NOMO-1 (cell line): ENCODE measurements at regions not wholly inside any gene's neighbourhood (a gene's known extent, or its start where the extent isn't known, plus 50 kb on each side); places are given as distances from the start of the nearest gene placed in this dataset.

Source experiments
- DNase-seq, 2 experiments: peaks; one replicate each; lab custom pipeline; 2025; ENCODE audit not compliant: unreplicated experiment in 2 of 2; lab: John Stamatoyannopoulos, UW

GRCh38 chr6:137357263-137357947 is 136.8 kb downstream of the OLIG3 start:
- no peak for DNase-seq

- DNase-seq, result no peak
These were observed 134.7 kb upstream of the IFNGR1 start for GRCh38 chr6:137353842-137354397.

DNA sequence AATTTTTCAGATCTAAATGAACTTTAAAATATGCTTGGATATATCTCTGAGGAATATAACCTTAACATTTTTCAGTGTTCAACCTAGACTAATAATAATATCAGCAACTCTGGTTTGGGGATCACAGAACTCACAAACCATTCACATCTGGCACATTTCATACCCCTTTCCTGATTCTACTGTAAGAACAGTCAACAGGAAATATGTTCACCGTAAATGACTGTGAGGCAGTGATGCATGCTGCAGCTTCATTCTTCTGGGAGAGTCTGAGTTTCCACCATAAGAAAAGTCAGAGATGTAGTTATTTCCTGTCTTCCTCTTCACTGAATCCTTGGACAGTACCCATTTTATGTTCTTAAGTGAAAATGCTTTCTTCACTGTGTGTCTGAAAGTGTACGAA is 134.2 kb upstream of the IFNGR1 start:
- DNase-seq, result no peak

GRCh38 chr6:137352859-137353258 is 133.7 kb upstream of the IFNGR1 start:
- no peak for DNase-seq

DNA sequence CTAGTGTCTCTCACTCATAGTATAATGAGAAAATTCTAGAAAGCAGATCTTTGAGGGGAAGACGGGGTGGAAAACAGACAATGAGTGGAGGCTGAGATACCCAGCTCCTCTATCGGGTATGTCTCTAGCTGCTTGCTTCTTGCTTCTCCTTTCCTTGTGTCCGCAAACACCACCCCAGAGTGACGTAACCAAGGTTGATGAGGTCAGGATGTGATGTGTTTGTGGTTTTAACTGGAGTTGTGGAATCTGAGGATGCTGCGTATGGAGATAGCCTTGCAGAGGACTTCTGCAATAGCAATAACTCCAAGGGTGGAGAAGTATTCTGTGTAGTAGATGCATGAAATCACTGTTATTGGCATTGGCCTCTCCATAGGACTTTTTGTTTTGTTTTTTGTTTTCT is 132.7 kb upstream of the IFNGR1 start:
- peak; percentile 65 to 76 for DNase-seq

GRCh38 chr6:137350857-137351256 is 131.7 kb upstream of the IFNGR1 start:
- no peak for DNase-seq

GRCh38 chr6:137349856-137350830 is 131.0 kb upstream of the IFNGR1 start:
- DNase-seq, result no peak

DNA sequence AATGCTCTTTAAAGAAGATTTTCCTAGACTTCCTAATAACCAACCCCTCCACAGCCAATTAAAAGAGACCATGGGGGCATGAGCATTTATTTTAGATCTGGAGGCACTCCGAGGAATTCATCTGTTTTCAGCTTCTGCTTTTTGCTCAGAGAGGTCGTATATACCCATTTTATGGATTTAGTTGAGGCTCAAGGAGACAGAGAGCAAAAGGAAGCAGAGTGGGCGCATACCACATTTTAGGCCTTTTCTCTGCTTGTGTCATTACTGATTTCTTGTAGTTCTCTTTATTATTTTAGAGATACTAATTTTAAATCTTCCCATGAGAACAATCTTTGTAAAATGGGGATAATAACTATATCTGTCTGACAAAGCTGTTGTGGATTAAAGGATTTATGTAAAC is 129.6 kb upstream of the IFNGR1 start:
- no peak for DNase-seq

DNA sequence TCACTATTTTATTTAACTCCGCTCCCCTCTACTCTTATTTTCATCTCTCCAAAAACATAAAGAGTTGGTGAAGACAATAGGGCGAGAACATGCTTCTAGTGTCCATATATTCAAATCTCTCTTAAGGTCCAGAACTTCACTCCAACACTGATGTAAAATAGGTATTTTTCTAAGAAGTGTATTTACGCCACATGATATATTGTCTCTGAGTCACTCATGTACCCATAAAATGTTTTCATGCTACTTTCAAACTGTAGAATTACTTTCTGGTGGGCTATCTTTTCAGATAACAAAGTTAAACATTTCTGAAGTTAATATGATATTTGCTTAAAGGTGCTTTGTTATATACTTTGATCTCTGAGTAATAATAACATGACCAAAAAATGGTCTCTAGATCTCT is 124.1 kb upstream of the IFNGR1 start:
- DNase-seq, result no peak

- DNase-seq, result peak in 1 of 2 experiments; percentile 33
These were observed 123.5 kb upstream of the IFNGR1 start for GRCh38 chr6:137342607-137343190.

DNA sequence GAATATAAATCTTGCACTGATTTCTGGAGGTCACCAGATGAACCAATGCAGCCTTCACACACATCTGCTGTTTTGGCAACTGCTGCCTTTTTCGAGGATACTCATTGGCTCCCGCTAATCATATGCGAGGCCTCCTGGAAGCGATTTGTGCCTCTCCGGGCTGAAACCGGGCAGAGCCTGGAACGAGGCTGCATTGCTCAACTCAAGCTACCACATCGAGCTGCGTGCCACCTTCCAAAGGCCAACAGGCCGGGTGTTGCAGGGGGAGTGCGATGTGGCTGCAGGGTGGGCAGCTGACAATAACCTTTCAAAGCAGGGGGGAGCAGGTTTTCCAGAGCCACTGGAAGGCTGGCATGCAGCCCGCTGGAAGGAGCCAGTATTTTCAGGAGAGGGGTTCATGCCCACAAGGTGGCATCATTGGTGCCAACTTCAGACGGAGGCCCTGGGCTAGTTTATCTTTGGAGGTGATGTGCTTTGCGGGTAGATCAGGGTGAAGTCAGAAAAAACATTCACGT is 122.6 kb upstream of the IFNGR1 start:
- DNase-seq, result peak; percentile 40 to 49

- no peak for DNase-seq
These were observed 120.9 kb upstream of the IFNGR1 start for GRCh38 chr6:137339929-137340559.

DNA sequence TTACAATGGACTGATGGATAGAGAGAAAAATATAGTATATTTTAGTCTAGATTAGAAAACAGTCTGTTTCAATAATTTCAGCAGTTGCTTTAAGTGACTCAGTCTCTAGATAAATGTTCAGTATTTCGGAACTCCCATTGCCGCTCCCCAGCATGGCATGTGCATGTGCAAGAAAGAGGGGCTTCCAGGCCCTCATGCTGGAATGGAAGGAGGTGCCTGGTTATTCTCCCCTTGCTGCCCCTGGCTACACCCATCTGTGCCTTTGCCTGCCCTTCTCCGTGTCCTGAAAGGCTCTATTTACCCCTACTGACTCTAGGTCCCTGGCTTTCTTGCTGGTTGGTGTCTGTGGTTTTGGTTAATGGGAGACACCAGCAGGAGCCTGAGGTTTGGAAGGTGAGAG is 115.7 kb upstream of the IFNGR1 start:
- DNase-seq, result no peak

DNA sequence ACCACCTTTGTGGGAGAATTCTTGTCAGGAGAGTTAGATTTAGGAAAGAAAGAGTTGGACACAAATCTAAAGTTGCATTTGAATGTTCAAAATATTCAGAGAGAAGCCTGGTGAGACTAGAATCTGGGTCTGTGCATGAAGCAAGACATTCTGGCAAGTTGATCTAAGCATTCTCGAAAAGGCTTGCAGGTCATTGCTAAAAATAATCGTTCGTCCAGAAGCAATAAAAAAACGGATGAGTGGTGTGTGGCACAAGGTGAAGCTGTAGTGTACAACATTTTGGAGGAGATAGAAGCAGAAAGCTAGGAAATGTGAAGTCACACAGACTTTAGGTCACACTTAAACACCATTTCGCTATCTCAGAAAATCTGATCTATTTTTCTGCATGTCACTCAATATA is 114.9 kb upstream of the IFNGR1 start:
- DNase-seq, result no peak

- no peak for DNase-seq
These were observed 113.6 kb upstream of the IFNGR1 start for GRCh38 chr6:137332637-137333280.

DNA sequence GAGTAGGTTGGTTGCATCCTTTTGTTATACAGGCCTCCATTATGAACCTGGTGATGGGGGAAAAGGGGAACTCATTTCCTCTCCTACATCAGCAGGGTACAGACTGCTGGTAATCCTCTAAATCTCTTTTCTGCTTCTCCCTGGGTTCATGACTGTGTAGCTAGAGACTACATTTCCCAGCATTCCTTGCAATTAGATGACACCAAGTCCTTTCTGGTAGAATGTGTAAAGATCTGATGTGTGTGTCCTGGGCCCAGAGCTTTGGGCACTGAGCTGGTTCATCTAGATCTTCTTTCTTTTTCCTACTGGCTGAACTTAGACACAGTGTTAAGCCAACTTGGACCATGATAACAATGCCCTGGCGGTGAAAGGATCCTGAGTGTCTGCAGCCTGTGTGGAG is 104.7 kb upstream of the IFNGR1 start:
- peak in 1 of 2 experiments; percentile 7 for DNase-seq

DNA sequence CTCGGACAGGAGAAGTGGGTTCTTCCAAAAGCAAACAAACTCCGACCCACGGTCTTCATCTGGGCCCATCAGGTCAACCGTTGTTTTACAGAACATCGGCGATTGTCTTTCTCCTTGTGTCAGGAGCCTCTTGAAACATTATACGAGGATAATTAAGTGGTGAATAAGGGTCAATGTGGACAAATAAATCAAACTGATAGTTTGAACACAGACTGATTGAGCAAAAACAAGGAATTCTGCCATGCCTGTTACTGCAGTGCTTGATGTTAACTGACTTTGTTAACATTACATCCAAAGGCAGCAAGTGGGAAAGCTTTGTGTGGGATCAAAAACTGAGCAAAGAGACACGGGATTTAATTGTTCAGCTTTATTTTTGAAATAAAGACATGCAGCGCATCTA is 101.1 kb upstream of the IFNGR1 start:
- DNase-seq, result no peak

DNA sequence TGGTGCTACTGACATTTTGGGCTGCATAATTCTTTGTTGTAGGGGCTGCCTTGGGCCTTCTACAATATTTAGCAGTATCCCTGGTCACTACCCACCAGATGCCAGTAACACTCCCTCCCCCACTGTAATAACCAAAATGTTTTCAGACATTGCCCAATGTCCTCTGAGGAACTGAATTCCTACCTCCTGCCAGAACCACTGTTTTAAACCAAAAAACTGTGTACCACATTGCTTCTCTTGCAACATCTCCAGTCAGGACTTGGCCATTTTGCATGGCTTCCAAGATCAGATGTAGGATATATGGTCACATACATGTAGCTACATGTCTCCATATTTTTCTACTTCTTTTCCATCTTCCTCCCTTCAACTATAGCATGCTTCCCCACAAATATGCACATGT is 97.4 kb upstream of the IFNGR1 start:
- peak; percentile 30 to 37 for DNase-seq

DNA sequence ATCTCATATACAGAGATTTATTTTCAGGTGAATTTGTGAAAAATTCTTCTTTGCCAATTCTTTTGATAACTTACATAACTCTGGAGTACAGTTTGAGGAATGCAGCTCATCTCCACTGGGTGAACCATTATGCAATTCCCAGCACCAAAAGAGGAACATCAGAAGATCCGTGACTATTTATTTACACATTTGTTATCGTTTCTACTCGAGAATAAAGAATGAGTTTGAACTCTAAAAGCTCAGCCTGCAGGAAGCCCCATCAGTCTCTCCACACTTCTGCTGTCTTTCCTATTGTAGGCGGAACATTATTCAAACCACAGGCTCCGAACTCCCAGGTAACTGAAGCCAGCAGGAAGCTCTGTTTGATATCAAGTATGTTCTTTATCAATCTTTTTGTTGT is 95.9 kb upstream of the IFNGR1 start:
- DNase-seq, result peak in 1 of 2 experiments; percentile 86
